Progenitor cell of endocrine pancreas (in vitro differentiated cells): ENCODE measurements at regions not wholly inside any gene's neighbourhood (a gene's known extent, or its start where the extent isn't known, plus 50 kb on each side); places are given as distances from the start of the nearest gene placed in this dataset.

Experiments
- DNase-seq: peaks from one replicate; pipeline ENCODE4 v3.0.0; 2021; ENCODE audit warnings: low spot score; ENCODE audit not compliant: unreplicated experiment
- H3K27ac Mint-ChIP-seq: 2 replicates; pipeline ENCODE4 v1.8.0; 2021; ENCODE audit warnings: mild to moderate bottlenecking, moderate library complexity, mixed read lengths
- H3K27me3 Mint-ChIP-seq: 2 replicates; pipeline ENCODE4 v1.8.0; 2021; ENCODE audit warnings: mixed read lengths
- H3K36me3 Mint-ChIP-seq: 2 replicates; pipeline ENCODE4 v1.8.0; 2022; ENCODE audit warnings: mixed read lengths; ENCODE audit not compliant: insufficient read depth
- H3K4me1 Mint-ChIP-seq: 2 replicates; pipeline ENCODE4 v1.8.0; 2021; ENCODE audit warnings: low read depth, mixed read lengths
- H3K4me3 Mint-ChIP-seq: 2 replicates; pipeline ENCODE4 v1.8.0; 2021; ENCODE audit warnings: low read depth, mild to moderate bottlenecking, moderate library complexity, mixed read lengths
- H3K9me3 Mint-ChIP-seq: 2 replicates; pipeline ENCODE4 v1.8.0; 2021; ENCODE audit warnings: low read depth, mixed read lengths
- TF ChIP-seq, protein P1 (sequence below): fragments of 200-600 bp; sonication (generic); IDR thresholded peaks from one replicate; pipeline ENCODE4 v1.5.0; 2021; ENCODE audit warnings: antibody characterized with exemption, mild to moderate bottlenecking; ENCODE audit not compliant: unreplicated experiment

DNA sequence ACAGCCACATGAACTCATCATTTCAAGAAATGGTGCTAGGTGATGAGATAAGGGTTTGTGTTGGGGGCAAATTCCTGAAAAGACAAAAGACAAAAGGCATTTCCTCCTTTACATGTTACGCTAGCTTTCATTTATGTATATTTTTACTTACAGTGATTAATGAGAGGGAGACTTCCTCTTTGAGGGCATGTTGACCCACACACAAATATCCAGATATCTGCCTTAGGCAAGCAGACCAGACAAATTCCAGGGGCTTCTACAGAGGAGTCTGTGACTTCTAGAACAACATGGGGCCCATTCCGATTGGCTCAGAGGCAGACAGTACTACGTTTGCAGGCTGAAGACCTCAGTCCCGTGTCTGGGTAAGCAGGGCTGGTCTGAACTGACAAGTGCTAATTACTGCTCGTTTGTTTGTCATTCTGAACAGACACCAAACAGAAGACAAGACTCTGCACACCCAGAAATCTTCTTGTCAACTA, 74.8 kb upstream of the ST6GAL2 start:
- H3K4me3 Mint-ChIP-seq: no peak overlapping the region
- no peak for DNase-seq
- H3K27me3 Mint-ChIP-seq: peaks cover 5% of the 10 kb centered on the region
- peak overlapping the region; percentile 17 for H3K27ac Mint-ChIP-seq
- H3K36me3 Mint-ChIP-seq: no peaks in the 10 kb centered on the region
- TF ChIP-seq, protein P1, sequence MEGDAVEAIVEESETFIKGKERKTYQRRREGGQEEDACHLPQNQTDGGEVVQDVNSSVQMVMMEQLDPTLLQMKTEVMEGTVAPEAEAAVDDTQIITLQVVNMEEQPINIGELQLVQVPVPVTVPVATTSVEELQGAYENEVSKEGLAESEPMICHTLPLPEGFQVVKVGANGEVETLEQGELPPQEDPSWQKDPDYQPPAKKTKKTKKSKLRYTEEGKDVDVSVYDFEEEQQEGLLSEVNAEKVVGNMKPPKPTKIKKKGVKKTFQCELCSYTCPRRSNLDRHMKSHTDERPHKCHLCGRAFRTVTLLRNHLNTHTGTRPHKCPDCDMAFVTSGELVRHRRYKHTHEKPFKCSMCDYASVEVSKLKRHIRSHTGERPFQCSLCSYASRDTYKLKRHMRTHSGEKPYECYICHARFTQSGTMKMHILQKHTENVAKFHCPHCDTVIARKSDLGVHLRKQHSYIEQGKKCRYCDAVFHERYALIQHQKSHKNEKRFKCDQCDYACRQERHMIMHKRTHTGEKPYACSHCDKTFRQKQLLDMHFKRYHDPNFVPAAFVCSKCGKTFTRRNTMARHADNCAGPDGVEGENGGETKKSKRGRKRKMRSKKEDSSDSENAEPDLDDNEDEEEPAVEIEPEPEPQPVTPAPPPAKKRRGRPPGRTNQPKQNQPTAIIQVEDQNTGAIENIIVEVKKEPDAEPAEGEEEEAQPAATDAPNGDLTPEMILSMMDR: no peak
- peaks cover 20% of the 10 kb centered on the region for H3K4me1 Mint-ChIP-seq
- H3K9me3 Mint-ChIP-seq: no peaks in the 10 kb centered on the region

DNA sequence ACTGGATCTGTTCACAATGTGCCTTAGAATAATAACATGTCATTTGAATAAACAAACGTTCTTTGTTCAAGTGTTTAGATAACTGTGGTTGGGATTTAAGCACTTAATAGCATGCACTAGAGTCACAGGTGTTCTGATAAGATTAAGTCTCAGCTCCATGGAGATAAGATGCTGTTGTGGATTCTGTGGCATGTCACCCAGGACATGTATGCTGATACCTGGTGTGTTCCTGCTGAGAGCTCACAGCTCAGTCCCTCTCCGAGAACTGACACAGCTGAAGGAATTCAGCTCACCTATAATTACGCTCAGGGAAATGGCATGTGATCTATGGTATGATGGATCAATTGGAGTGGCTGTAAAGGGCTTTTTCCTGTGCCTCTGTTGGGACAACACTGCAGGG, 75.4 kb upstream of the ST6GAL2 start:
- Mint-ChIP-seq H3K27ac (peak overlapping the region; percentile 17), H3K36me3 (no peaks in the 10 kb centered on the region), H3K4me3 (no peak overlapping the region), H3K4me1 (peaks cover 20% of the 10 kb centered on the region), H3K27me3 (peaks cover 5% of the 10 kb centered on the region), H3K9me3 (no peaks in the 10 kb centered on the region)
- TF ChIP-seq, protein P1: no peak
- no peak for DNase-seq

DNA sequence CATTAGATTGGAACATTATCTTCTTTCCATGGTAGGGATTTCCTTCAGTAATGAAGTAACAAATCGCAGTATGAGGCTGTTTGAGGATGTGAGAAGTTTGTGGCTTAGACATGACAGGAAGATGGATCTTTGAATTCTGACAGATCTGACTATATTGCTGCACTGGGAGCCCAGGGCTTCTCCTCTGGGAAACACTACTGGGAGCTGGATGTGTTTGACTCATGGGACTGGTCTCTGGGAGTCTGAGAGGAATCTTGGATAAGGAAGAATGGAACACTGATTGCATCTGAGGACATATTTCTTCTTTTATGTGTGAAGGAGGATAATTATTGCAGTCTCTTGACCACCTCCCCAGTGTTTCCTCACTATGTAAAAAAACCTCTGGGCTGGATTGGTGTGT, 77.2 kb upstream of the ST6GAL2 start:
- no peak overlapping the region for H3K4me3 Mint-ChIP-seq
- DNase-seq: no peak
- no peaks in the 10 kb centered on the region for H3K9me3 Mint-ChIP-seq
- no peak overlapping the region for H3K27ac Mint-ChIP-seq
- TF ChIP-seq, protein P1: no peak
- H3K27me3 Mint-ChIP-seq: peaks cover 5% of the 10 kb centered on the region
- H3K4me1 Mint-ChIP-seq: peaks cover 20% of the 10 kb centered on the region
- H3K36me3 Mint-ChIP-seq: no peaks in the 10 kb centered on the region

DNA sequence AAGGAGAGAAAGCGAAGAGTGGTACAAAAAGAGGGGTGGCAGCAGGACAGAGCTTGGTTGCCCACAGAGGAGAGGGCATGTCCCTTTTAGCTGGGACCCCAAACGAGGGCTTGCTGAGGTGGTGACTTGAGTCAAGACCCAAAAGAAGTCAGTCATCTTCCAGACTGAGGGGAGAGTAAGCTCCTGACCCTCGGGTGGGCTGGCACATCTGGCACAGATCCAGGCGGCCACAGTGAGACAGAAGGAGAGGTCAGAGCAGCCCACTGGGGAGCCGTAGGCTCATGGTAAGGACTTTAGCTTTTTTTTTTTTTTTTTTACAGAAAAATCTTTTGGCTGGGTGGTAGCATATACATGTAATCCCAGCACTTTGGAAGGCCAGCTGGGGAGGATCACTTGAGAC, 77.9 kb upstream of the ST6GAL2 start:
- Mint-ChIP-seq H3K4me1 (peaks cover 20% of the 10 kb centered on the region), H3K9me3 (no peaks in the 10 kb centered on the region), H3K27me3 (peaks cover 5% of the 10 kb centered on the region), H3K27ac (no peak overlapping the region), H3K4me3 (no peak overlapping the region), H3K36me3 (no peaks in the 10 kb centered on the region)
- DNase-seq: no peak
- TF ChIP-seq, protein P1: no peak

DNA sequence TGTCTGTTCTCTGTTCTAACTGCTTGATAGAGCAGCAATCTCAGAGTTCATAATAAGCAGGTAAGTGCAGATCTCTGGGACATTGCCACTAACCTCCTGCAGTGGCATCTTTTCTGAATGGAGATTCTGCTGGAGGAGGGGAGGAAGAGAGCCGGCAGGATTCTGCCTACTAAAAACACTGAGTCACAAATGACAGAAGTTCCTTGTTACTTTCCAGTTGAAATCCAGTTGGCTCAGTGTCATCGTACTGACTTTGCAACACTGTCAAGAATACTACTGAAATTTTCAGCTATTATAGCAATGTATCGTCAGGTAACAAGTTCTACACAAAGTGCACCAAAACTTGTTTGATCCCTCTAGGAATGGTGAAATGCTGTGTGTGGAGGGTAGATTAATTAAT, 79.6 kb upstream of the ST6GAL2 start:
- Mint-ChIP-seq H3K4me1 (peaks cover 13% of the 10 kb centered on the region), H3K36me3 (no peaks in the 10 kb centered on the region), H3K27ac (no peak overlapping the region), H3K9me3 (no peaks in the 10 kb centered on the region), H3K27me3 (peaks cover 5% of the 10 kb centered on the region), H3K4me3 (no peak overlapping the region)
- DNase-seq: no peak
- TF ChIP-seq, protein P1: no peak
